GM21786 (cell line): ENCODE measurements at regions not wholly inside any gene's neighbourhood (a gene's known extent, or its start where the extent isn't known, plus 50 kb on each side); places are given as distances from the start of the nearest gene placed in this dataset.
"Not testable (repeated sequence)": the region's sequence is repeated elsewhere in the genome, so short reads cannot be mapped to it uniquely, and the experiment has no call there.

ENCODE experiments used
- ATAC-seq: cut with Tn5 transposase; IDR thresholded peaks from one replicate; pipeline ENCODE4 v1.9.1; 2021; ENCODE audit not compliant: unreplicated experiment

GRCh38 chr5:163115011-163115410 is 322.4 kb upstream of the CCNG1 start:
- ATAC-seq, result no peak

DNA sequence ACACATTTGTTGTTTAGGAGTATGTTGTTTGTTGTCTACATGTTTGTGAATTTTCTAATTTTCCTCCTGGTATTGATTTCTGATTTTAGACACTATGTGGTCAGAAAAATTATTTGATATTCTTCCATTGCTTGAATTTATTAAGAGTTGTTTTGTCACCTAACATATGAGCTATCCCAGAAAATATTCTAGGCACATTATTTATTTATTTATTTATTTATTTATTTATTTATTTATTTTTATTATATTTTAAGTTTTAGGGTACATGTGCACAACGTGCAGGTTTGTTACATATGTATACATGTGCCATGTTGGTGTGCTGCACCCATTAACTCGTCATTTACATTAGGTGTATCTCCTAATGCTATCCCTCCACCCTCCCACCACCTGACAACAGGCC is 320.8 kb upstream of the CCNG1 start:
- ATAC-seq, result not testable (repeated sequence)

- ATAC-seq, result no peak
Observed at GRCh38 chr5:163134061-163134460, 303.3 kb upstream of the CCNG1 start.

DNA sequence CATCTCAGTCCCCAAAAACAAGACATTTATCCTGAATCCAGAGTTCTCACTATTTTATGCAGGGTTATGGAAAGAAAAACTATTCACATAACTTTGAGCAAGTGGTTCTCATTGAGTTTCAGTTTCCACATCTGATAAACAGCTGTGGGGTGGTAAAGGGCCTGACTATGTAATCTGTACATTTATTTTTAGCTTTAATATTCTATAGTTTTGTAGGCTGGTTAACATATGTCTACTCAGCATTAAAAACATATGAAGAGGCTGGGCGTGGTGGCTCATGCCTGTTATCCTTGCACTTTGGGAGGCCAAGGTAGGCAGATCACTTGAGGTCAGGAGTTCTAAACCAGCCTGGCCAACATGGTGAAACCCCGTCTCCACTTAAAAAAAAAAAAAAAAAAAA is 301.5 kb upstream of the CCNG1 start:
- ATAC-seq, result no peak

GRCh38 chr5:163161512-163161911 is 275.9 kb upstream of the CCNG1 start:
- no peak for ATAC-seq

- no peak for ATAC-seq
Observed at GRCh38 chr5:163162645-163163044, 274.8 kb upstream of the CCNG1 start.

DNA sequence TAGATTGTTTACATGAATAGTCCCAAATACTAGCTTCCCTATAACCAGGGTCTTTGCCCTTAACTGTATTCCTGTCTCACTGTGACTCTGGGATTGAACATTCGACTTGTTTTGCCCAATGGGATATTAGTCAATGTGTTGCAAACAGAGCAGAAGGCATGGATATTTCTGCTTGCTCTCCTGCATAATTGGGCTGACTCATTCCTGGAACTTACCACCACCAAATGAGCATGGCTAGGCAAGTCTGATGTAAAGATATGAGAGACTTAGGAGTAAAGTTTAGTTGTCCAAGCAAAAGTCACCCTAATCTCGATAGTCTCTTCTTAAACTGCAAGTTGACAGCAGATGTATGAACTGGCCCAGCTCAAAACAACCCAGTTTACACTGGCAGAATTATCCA is 273.5 kb upstream of the CCNG1 start:
- no peak for ATAC-seq

- ATAC-seq, result no peak
Observed at GRCh38 chr5:163165277-163165676, 272.1 kb upstream of the CCNG1 start.

DNA sequence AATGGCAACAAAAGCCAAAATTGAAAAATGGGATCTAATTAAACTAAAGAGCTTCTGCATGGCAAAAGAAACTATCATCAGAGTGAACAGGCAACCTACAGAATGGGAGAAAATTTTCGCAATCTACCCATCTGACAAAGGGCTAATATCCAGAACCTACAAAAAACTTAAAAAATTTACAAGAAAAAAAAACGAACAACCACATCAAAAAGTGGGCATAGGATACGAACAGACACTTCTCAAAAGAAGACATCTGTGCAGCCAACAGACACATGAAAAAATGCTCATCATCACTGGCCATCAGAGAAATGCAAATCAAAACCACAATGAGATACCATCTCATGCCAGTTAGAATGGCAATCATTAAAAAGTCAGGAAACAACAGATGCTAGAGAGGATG is 267.2 kb upstream of the CCNG1 start:
- not testable (repeated sequence) for ATAC-seq

DNA sequence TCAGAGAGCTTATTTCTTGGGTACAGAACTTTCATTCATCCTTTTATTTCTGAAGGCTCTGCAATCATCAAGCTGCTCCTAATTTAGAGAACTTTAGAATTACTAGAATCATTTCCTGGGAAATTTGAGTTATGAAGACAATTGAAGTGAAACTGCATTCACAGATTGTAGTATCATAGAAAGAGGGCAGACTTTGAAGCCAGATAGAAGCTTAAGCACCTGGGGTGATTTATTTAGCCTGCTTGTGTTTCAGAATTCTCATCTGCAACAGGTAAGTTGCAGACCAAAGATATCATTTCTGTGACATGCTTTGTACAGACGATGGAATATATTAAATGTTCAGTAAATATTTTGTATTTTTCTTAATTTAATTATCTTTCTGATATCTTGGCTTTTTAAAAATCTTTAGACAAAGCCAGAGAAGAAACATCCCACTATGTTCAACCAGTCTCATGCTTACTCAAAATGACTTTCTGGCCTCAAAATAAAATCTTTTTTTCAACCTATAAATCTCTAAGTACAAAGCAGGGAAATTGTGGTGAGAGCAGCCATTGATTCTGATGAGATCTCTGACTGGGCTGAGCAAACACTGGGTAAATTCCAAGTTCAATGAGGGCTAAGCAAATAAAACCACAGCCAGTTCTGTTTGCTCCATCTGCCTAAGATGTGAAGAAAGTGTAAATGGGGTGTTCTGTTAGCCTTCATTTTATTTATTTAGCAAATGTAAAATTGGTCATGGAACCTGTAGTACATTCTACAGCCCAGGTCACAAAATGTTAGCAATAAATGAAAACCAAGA is 264.7 kb upstream of the CCNG1 start:
- ATAC-seq, result no peak

- ATAC-seq, result no peak
Observed at GRCh38 chr5:163177971-163178370, 259.4 kb upstream of the CCNG1 start.

DNA sequence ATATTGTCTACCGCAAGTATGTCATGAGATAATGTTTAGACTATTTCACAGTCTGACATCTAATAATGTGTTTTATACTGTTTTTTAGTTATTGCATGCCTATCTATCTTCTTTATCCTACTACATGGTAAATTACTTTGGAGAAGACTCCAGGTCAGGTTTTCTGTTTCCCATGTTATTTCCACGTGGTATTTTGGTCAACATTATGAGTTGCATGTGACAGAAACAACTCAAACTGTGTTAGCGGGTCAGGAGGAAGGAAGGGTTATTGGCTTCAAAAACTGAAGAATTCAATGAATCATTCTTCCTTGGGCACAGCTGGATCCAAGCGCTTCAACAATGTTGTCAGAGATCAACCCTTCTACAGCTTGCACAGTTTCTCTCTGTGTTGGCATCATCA is 252.1 kb upstream of the CCNG1 start:
- ATAC-seq, result no peak

DNA sequence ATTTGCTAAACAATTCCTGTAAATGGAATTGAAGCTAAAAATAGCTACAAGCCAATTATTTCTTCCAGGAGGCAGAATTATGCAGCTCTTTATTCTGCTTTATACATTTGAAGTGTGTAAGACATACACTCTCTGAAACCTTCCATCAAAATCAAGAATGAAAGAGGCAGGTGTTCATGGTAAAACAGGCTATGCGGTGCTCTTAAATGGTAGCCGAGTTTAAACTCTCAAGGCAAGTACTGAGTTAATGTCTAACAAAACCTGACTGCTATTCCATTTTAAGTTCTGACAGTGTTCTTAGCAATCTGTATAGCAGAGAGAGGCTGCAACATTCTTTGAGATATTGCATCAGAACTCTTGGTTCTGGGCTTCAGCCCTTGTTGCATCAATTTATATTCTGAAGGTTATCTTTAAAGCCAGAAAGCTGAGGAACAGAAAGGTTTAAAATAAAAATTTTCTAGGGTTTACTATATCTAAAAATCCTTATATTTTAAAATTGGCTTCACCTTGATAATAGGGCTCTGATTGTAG is 248.3 kb upstream of the CCNG1 start:
- ATAC-seq, result no peak

- ATAC-seq, result peak; percentile 85
Observed at GRCh38 chr5:163190283-163190682, 247.1 kb upstream of the CCNG1 start.

- ATAC-seq, result peak; percentile 50
Observed at GRCh38 chr5:163190784-163191183, 246.6 kb upstream of the CCNG1 start.

- no peak for ATAC-seq
Observed at GRCh38 chr5:163193886-163194285, 243.5 kb upstream of the CCNG1 start.

DNA sequence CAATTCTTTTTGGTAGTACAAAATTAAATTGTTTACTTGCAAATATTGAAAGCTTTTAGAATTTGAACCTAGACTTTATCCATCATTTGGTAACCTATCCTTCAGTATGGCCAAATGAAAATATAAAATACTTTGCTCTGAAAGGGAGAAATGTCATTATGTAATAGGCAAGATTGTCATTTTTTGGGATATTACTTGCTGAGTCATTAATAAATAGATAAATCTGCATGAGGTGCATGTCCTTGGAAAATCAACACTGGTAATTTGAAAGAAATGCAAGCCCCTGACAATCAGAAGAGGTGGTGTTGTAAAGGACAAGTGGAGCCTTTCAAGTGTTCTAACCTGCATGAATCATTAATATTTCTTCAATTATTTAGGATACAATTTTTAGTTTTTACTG is 231.8 kb upstream of the CCNG1 start:
- ATAC-seq, result no peak

DNA sequence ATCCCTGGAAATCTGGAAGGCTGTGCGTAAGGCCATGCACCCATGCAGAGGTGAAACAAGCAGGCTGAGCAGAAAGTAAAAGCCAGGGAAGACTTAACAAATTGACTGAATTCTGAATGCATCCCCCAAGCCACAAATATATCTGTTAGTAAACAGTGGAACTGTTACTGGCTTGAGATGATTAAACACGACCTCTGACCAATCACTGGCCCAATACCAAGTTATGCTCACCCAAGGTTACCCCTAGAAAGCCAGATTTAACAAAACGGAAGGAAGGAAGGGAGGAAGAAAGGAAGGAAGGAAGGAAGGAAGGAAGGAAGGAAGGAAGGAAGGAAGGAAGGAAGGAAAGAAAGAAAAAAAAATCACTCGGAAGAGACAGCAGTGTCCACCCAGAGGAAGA is 215.8 kb upstream of the CCNG1 start:
- no peak for ATAC-seq

DNA sequence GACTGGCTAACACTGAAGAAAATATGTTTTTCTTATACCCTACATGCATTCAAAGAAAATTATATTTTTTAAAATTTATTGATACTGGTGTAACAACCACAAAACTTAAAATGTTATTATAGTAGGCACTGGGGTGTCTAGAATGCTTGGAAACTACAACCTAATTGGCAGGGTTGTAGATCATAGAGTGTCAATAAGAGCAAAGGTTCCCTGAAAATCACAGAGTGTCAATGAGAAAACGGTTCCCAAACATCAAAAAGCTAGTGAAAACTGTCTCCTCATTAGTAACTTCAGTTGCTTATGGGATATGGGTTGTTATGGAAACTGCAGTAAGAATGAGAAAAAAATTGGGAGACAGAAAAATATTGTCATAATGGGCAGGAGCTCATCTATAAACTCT is 214.4 kb upstream of the CCNG1 start:
- ATAC-seq, result no peak

DNA sequence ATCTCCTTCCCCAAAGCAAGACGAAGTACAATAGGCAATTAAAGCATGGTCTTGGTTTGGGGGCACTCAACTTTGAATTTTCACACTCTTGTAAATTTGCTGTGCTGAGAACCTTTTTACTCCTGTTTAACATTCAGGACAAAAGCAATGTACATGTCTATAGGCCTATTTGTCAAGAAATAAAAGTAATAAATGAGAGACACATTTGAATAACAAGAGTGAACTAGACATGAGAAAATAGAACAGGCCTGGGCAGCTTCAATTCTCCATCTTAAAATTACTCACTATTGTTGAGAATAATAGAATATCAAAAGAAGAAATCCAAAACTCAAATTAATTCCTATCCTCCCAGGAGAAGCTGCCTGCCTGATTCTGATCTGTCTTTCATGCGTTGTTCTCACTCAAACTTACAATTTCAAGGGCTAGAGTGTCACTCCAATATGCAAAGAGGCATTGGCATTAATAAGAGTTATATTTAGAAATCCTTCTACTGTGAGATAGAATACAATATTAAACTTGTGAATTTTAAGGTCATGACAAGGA is 192.9 kb upstream of the CCNG1 start:
- no peak for ATAC-seq

DNA sequence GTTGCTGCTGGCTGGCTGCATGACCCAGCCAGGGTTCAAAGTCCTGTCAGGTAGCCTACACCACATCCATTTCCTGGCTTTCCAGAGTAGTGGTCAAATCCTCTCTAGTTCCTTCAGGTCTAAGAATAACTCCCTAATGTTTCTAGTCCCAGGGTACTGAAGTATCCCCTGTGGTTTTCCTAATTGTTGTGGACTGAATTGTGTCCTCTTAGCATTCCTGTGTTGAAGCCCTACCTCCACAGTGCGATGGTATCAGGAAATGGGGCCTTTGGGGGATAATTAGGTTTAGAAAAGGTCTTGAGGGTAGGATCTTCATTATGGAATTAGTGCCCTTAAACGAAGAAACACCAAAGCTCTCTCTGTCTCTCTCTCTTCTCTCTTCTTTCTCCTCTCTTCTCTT is 191.8 kb upstream of the CCNG1 start:
- ATAC-seq, result no peak

- no peak for ATAC-seq
Observed at GRCh38 chr5:163248333-163248732, 189.1 kb upstream of the CCNG1 start.

DNA sequence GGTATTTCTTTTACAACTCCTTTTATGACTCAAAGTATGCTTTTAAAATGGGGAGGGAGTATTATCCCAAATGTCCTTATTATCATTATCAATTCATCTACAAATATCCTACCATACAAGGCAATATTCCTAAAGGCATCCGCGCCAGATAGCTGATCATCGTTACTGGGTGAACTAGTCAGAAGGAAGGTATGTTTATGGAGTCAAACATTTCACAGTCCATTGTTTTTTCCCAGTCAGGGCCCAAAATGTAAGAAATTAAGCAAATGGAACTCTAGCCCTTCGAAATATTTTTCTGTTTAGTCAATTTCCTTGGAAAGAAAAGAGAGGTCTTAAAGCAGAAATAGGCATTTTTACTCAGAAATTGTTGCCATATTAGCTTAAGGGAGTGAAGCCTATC is 188.5 kb upstream of the CCNG1 start:
- no peak for ATAC-seq
